RWPE2 (cell line): ENCODE measurements at regions not wholly inside any gene's neighbourhood (a gene's known extent, or its start where the extent isn't known, plus 50 kb on each side); places are given as distances from the start of the nearest gene placed in this dataset.
"Not testable (repeated sequence)": the region's sequence is repeated elsewhere in the genome, so short reads cannot be mapped to it uniquely, and the experiment has no call there.

Experiments used
- ATAC-seq: fragments of 200-7000 bp; cut with Tn5 transposase; 3 replicates; pipeline ENCODE4 v1.9.1; 2021; ENCODE audit warnings: low read depth
- DNase-seq: peaks from one replicate; pipeline ENCODE4 v3.0.0-alpha.2; 2020; ENCODE audit warnings: low spot score
- H3K27ac ChIP-seq: fragments of 450-650 bp; 2 replicates; pipeline ENCODE4 v1.5.1; 2017; ENCODE audit warnings: mild to moderate bottlenecking; ENCODE audit not compliant: poor library complexity, severe bottlenecking
- H3K27me3 ChIP-seq: fragments of 250-450 bp; sonication (Bioruptor Pico); 2 replicates; pipeline ENCODE4 v1.5.1; 2021; ENCODE audit warnings: mild to moderate bottlenecking, moderate library complexity; ENCODE audit not compliant: insufficient read depth, poor library complexity, severe bottlenecking
- H3K36me3 ChIP-seq: fragments of 250-450 bp; sonication (Bioruptor Pico); 2 replicates; pipeline ENCODE4 v1.5.1; 2020; ENCODE audit warnings: low read depth, mild to moderate bottlenecking, moderate library complexity
- H3K4me1 ChIP-seq: fragments of 250-450 bp; sonication (Bioruptor Pico); 2 replicates; pipeline ENCODE4 v1.5.1; 2021; ENCODE audit warnings: mild to moderate bottlenecking, moderate library complexity; ENCODE audit not compliant: insufficient read depth, poor library complexity, severe bottlenecking
- H3K4me3 ChIP-seq: fragments of 250-450 bp; sonication (Bioruptor Pico); 2 replicates; pipeline ENCODE4 v1.5.1; 2021; ENCODE audit warnings: mild to moderate bottlenecking, moderate library complexity; ENCODE audit not compliant: severe bottlenecking
- H3K9me3 ChIP-seq: fragments of 250-450 bp; sonication (Bioruptor Pico); 2 replicates; pipeline ENCODE4 v1.5.1; 2021; ENCODE audit warnings: mild to moderate bottlenecking, moderate library complexity; ENCODE audit not compliant: severe bottlenecking
- CTCF ChIP-seq: fragments of 450-650 bp; IDR thresholded peaks from one replicate; pipeline ENCODE4 v1.5.1; 2017; ENCODE audit warnings: mild to moderate bottlenecking, moderate library complexity; ENCODE audit not compliant: poor library complexity, severe bottlenecking

- TF ChIP-seq CTCF, result no peak
- ATAC-seq (no peak), DNase-seq (no peak)
- no peak overlapping the region for H3K4me3 ChIP-seq
- H3K27ac ChIP-seq, result no peak overlapping the region
- no peaks in the 10 kb centered on the region for H3K36me3 ChIP-seq
- H3K4me1 ChIP-seq, result no peaks in the 10 kb centered on the region
- no peaks in the 10 kb centered on the region for H3K9me3 ChIP-seq
- no peaks in the 10 kb centered on the region for H3K27me3 ChIP-seq
Observed at GRCh38 chr15:47116698-47117097, 600.6 kb upstream of the SEMA6D start.

GRCh38 chr15:47119349-47119748 lies 598.0 kb upstream of the SEMA6D start:
- Histone ChIP-seq H3K27me3 (peaks cover 13% of the 10 kb centered on the region), H3K4me1 (no peaks in the 10 kb centered on the region), H3K9me3 (no peaks in the 10 kb centered on the region), H3K36me3 (no peaks in the 10 kb centered on the region), H3K27ac (no peak overlapping the region), H3K4me3 (no peak overlapping the region)
- DNase-seq, result no peak
- TF ChIP-seq CTCF, result no peak
- no peak for ATAC-seq

- Histone ChIP-seq H3K4me3 (no peak overlapping the region), H3K36me3 (no peaks in the 10 kb centered on the region), H3K27ac (no peak overlapping the region), H3K9me3 (no peaks in the 10 kb centered on the region), H3K27me3 (peaks cover 14% of the 10 kb centered on the region), H3K4me1 (no peaks in the 10 kb centered on the region)
- ATAC-seq, result no peak
- no peak for TF ChIP-seq CTCF
- DNase-seq, result no peak
Observed at GRCh38 chr15:47124430-47125102, 592.7 kb upstream of the SEMA6D start.

GRCh38 chr15:47129033-47129432 lies 588.3 kb upstream of the SEMA6D start:
- peaks cover 5% of the 10 kb centered on the region for H3K27me3 ChIP-seq

GRCh38 chr15:47131450-47131849 lies 585.9 kb upstream of the SEMA6D start:
- not testable (repeated sequence) for DNase-seq, H3K36me3 ChIP-seq, ATAC-seq, H3K4me3 ChIP-seq, H3K9me3 ChIP-seq, H3K4me1 ChIP-seq, H3K27me3 ChIP-seq, H3K27ac ChIP-seq

More at GRCh38 chr15:47129033-47129432, 588.3 kb upstream of the SEMA6D start:
- DNase-seq (no peak), ATAC-seq (no peak)
- H3K9me3 ChIP-seq, result no peaks in the 10 kb centered on the region
- TF ChIP-seq CTCF, result no peak
- no peaks in the 10 kb centered on the region for H3K36me3 ChIP-seq
- no peaks in the 10 kb centered on the region for H3K4me1 ChIP-seq
- no peak overlapping the region for H3K4me3 ChIP-seq
- no peak overlapping the region for H3K27ac ChIP-seq
